ENCODE measurements at regions not wholly inside any gene's neighbourhood (a gene's known extent, or its start where the extent isn't known, plus 50 kb on each side); places are given as distances from the start of the nearest gene placed in this dataset.
"Not testable (repeated sequence)": the region's sequence is repeated elsewhere in the genome, so short reads cannot be mapped to it uniquely, and the experiment has no call there.

DNA sequence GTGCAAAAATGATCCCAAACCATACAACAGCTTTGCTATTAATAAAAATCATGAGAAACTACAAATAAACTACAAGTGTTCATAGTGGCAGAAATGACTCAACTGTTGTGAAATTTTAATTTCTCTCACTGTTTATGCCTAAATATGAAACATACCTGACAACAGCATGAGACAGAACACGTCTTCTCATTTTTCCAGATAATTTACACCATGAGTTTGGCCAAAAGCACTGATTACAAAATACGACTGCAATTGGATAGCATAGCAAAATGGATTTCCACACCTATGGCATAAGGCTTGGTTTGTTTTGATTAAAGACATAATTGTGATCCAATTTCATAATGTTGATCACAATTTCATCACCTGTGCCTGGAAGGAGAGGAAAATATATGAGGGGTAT is 608.6 kb downstream of the GATA3 start:
- no peak overlapping the region for H3K27ac ChIP-seq
- no peaks in the 10 kb centered on the region for H3K36me3 ChIP-seq
- H3K4me3 ChIP-seq: no peak overlapping the region
- H3K27me3 ChIP-seq: no peaks in the 10 kb centered on the region
- intact Hi-C loops (cut with DNase I; ENCODE audit: low total_unique reads): no loop called here
- no peaks in the 10 kb centered on the region for H3K4me1 ChIP-seq
- DNase-seq: no peak
- H3K9me3 ChIP-seq: no peaks in the 10 kb centered on the region
- TF ChIP-seq, protein P1, sequence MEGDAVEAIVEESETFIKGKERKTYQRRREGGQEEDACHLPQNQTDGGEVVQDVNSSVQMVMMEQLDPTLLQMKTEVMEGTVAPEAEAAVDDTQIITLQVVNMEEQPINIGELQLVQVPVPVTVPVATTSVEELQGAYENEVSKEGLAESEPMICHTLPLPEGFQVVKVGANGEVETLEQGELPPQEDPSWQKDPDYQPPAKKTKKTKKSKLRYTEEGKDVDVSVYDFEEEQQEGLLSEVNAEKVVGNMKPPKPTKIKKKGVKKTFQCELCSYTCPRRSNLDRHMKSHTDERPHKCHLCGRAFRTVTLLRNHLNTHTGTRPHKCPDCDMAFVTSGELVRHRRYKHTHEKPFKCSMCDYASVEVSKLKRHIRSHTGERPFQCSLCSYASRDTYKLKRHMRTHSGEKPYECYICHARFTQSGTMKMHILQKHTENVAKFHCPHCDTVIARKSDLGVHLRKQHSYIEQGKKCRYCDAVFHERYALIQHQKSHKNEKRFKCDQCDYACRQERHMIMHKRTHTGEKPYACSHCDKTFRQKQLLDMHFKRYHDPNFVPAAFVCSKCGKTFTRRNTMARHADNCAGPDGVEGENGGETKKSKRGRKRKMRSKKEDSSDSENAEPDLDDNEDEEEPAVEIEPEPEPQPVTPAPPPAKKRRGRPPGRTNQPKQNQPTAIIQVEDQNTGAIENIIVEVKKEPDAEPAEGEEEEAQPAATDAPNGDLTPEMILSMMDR (IDR thresholded peaks at IDR 0.05): no peak

DNA sequence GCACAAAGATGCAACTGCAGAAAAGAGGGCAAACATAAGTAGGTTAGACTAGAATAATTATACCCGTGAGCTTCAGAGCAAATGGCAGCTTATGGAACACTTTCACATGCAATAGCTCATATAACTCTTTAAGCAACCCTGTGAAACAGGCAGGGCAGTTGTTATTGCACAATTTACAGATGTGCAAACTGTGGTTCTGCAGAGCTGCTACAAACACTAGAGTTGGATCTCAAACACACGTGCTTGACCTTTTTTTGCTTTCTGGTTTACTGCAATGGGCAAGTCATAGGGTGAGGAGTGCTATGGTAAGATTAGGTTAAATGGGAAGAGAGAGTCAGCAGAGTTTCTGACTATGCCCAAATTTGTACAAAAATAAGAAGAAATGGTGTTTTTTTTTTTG is 610.8 kb downstream of the GATA3 start:
- Histone ChIP-seq H3K4me1 (no peaks in the 10 kb centered on the region), H3K27me3 (no peaks in the 10 kb centered on the region), H3K27ac (no peak overlapping the region), H3K4me3 (no peak overlapping the region), H3K36me3 (no peaks in the 10 kb centered on the region), H3K9me3 (no peaks in the 10 kb centered on the region)
- intact Hi-C loops (cut with DNase I; ENCODE audit: low total_unique reads): no loop called here
- TF ChIP-seq, protein P1 (IDR thresholded peaks at IDR 0.05): no peak
- DNase-seq: no peak

DNA sequence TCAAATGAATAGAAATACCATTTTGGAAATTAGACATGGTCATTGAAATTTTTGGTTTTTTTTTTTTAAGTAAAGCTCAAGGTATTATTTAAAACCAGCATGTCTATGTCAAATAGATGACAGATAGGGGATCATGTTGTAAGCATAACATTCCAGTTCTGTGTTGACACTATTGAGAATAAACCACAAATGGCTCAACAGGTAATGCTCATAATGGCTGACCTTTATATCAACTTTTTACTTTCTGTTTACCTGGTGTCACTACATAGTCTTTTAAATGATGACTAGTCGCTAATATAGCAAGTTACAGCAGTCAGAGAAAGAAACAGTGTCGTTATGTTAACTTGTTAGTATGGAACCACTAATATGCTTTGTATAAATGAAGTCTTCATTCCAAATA is 616.0 kb downstream of the GATA3 start:
- Histone ChIP-seq H3K27ac (no peak overlapping the region), H3K9me3 (no peaks in the 10 kb centered on the region), H3K4me1 (no peaks in the 10 kb centered on the region), H3K27me3 (no peaks in the 10 kb centered on the region), H3K4me3 (no peak overlapping the region), H3K36me3 (no peaks in the 10 kb centered on the region)
- no peak for DNase-seq
- TF ChIP-seq, protein P1 (IDR thresholded peaks at IDR 0.05): no peak
- intact Hi-C loops (cut with DNase I; ENCODE audit: low total_unique reads): no loop called here

DNA sequence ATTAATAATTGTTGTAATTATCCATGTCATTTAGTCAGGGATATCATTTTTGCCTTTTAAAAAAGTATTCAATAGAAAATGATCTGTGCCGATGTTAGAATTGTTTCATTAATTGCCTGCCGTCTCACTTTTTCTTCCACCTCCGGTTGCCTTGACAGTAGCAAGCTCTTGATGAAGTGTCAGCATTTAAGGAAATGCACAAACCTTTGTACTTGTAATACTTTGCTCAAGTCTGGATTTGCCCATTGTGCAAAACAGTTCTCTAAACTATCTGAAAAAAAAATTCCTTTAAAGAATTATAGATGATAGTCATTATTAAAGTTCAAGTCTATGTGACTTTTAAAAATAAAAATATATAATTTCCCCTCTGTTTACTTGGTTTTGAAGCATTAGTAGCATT is 619.7 kb downstream of the GATA3 start:
- intact Hi-C loops (cut with DNase I; ENCODE audit: low total_unique reads): no loop called here
- no peaks in the 10 kb centered on the region for H3K9me3 ChIP-seq
- H3K27ac ChIP-seq: no peak overlapping the region
- H3K4me1 ChIP-seq: no peaks in the 10 kb centered on the region
- no peaks in the 10 kb centered on the region for H3K27me3 ChIP-seq
- TF ChIP-seq, protein P1 (IDR thresholded peaks at IDR 0.05): no peak
- no peaks in the 10 kb centered on the region for H3K36me3 ChIP-seq
- H3K4me3 ChIP-seq: no peak overlapping the region
- no peak for DNase-seq

DNA sequence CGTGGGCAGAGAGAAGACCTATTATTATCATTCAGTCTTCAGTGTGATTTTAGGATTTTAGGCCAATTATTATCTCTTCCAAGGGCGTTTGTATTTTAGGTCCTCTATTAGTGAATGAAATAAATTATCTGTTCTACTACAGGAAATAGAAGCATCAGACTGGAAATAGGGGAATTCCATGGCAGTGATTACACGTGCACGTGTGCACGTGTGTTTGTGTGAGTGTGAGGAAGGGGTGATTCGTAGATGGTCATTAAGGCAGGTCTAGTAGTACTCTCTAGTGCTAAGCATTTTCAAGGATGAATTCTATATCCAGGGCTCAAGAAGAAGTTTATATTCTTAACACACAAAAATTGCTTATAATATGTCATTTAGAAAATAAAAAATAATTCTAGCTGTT is 623.2 kb downstream of the GATA3 start:
- Histone ChIP-seq H3K4me1 (no peaks in the 10 kb centered on the region), H3K4me3 (no peak overlapping the region), H3K27me3 (no peaks in the 10 kb centered on the region), H3K27ac (no peak overlapping the region), H3K36me3 (no peaks in the 10 kb centered on the region), H3K9me3 (no peaks in the 10 kb centered on the region)
- intact Hi-C loops (cut with DNase I; ENCODE audit: low total_unique reads): no loop called here
- TF ChIP-seq, protein P1 (IDR thresholded peaks at IDR 0.05): no peak
- no peak for DNase-seq

DNA sequence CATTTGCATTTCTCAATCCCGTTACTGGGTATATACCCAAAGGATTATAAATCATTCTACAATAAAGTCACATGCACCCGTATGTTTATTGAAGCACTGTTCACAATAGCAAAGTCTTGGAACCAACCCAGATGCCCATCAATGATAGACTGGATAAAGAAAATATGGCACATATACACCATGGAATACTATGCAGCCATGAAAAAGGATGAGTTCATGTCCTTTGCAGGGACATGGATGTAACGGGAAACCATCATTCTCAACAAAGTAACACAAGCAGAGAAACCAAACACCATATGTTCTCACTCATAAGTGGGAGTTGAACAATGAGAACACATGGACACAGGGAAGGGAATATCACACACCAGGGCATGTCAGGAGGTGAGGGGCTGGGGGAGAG is 630.4 kb downstream of the GATA3 start:
- H3K9me3 ChIP-seq; intact Hi-C loops (cut with DNase I; ENCODE audit: low total_unique reads); H3K27ac ChIP-seq; H3K4me1 ChIP-seq; H3K4me3 ChIP-seq; H3K36me3 ChIP-seq; DNase-seq; H3K27me3 ChIP-seq: not testable (repeated sequence)

Measured in tibial artery (tissue), 4 donors.